ENCODE measurements at regions not wholly inside any gene's neighbourhood (a gene's known extent, or its start where the extent isn't known, plus 50 kb on each side); places are given as distances from the start of the nearest gene placed in this dataset.

- DNase-seq (no peak), ATAC-seq (no peak)
- H3K27me3 ChIP-seq: no peaks in the 10 kb centered on the region
- in situ Hi-C loops (cut with MboI; ENCODE audit: low sequenced_read_pairs in 4 of 4): no loop called here
- no peaks in the 10 kb centered on the region for H3K9me3 ChIP-seq
- H3K36me3 ChIP-seq: no peaks in the 10 kb centered on the region
- H3K4me1 ChIP-seq: no peaks in the 10 kb centered on the region
- intact Hi-C loops (cut with DNase I; ENCODE audit: low total_unique reads): no loop called here
- TF ChIP-seq CTCF (IDR thresholded peaks at IDR 0.05 in 4 of 5, conservative IDR thresholded peaks at IDR 0.05 in 1 of 5) (no peak), POLR2A (IDR thresholded peaks at IDR 0.05) (no peak)
- no peak overlapping the region for H3K4me3 ChIP-seq
- no peak overlapping the region for H3K27ac ChIP-seq
These were observed 681.0 kb downstream of the UQCRFS1 start for GRCh38 chr19:28531979-28532378.

GRCh38 chr19:28530406-28531035 lies 682.4 kb downstream of the UQCRFS1 start:
- in situ Hi-C loops (cut with MboI; ENCODE audit: low sequenced_read_pairs in 4 of 4): no loop called here
- TF ChIP-seq POLR2A (IDR thresholded peaks at IDR 0.05): no peak
- TF ChIP-seq CTCF (IDR thresholded peaks at IDR 0.05 in 4 of 5, conservative IDR thresholded peaks at IDR 0.05 in 1 of 5): no peak
- intact Hi-C loops (cut with DNase I; ENCODE audit: low total_unique reads): no loop called here
- H3K4me1 ChIP-seq: no peaks in the 10 kb centered on the region
- no peaks in the 10 kb centered on the region for H3K27me3 ChIP-seq
- no peaks in the 10 kb centered on the region for H3K36me3 ChIP-seq
- no peak overlapping the region for H3K4me3 ChIP-seq
- no peak for DNase-seq
- ATAC-seq: no peak
- H3K9me3 ChIP-seq: no peaks in the 10 kb centered on the region
- H3K27ac ChIP-seq: no peak overlapping the region

- no peaks in the 10 kb centered on the region for H3K27me3 ChIP-seq
- in situ Hi-C loops (cut with MboI; ENCODE audit: low sequenced_read_pairs in 4 of 4) (no loop called here), intact Hi-C loops (cut with DNase I; ENCODE audit: low total_unique reads) (no loop called here)
- H3K9me3 ChIP-seq: no peaks in the 10 kb centered on the region
- ATAC-seq (no peak), DNase-seq (no peak)
- H3K4me1 ChIP-seq: peaks cover 0 to 31% of the 10 kb centered on the region in 2 donors
- TF ChIP-seq CTCF (IDR thresholded peaks at IDR 0.05 in 4 of 5, conservative IDR thresholded peaks at IDR 0.05 in 1 of 5) (no peak), POLR2A (IDR thresholded peaks at IDR 0.05) (no peak)
- no peaks in the 10 kb centered on the region for H3K36me3 ChIP-seq
- no peak overlapping the region for H3K27ac ChIP-seq
- no peak overlapping the region for H3K4me3 ChIP-seq
These were observed 686.9 kb downstream of the UQCRFS1 start for GRCh38 chr19:28526038-28526437.

GRCh38 chr19:28523619-28524018 lies 689.3 kb downstream of the UQCRFS1 start:
- in situ Hi-C loops (cut with MboI; ENCODE audit: low sequenced_read_pairs in 4 of 4): no loop called here
- Histone ChIP-seq H3K36me3 (no peaks in the 10 kb centered on the region), H3K9me3 (no peaks in the 10 kb centered on the region), H3K4me3 (no peak overlapping the region), H3K27ac (peak overlapping the region; percentile 18 to 75 (median 56)), H3K27me3 (no peaks in the 10 kb centered on the region), H3K4me1 (peaks cover 7 to 54% of the 10 kb centered on the region in 2 donors)
- DNase-seq (peak in 1 of 2 donors; percentile 33), ATAC-seq (peak; percentile 50 to 70)
- TF ChIP-seq POLR2A (IDR thresholded peaks at IDR 0.05) (no peak), CTCF (IDR thresholded peaks at IDR 0.05 in 4 of 5, conservative IDR thresholded peaks at IDR 0.05 in 1 of 5) (no peak)
- intact Hi-C loops (cut with DNase I; ENCODE audit: low total_unique reads): no loop called here

GRCh38 chr19:28522545-28522922 lies 690.4 kb downstream of the UQCRFS1 start:
- peak overlapping the region; percentile 18 to 75 (median 56) for H3K27ac ChIP-seq
- H3K4me3 ChIP-seq: no peak overlapping the region
- TF ChIP-seq POLR2A (IDR thresholded peaks at IDR 0.05) (no peak), CTCF (IDR thresholded peaks at IDR 0.05 in 4 of 5, conservative IDR thresholded peaks at IDR 0.05 in 1 of 5) (no peak)
- in situ Hi-C loops (cut with MboI; ENCODE audit: low sequenced_read_pairs in 4 of 4) (no loop called here), intact Hi-C loops (cut with DNase I; ENCODE audit: low total_unique reads) (no loop called here)
- ATAC-seq (no peak), DNase-seq (no peak)
- H3K4me1 ChIP-seq: peaks cover 7 to 54% of the 10 kb centered on the region in 2 donors
- H3K36me3 ChIP-seq: no peaks in the 10 kb centered on the region
- no peaks in the 10 kb centered on the region for H3K27me3 ChIP-seq
- no peaks in the 10 kb centered on the region for H3K9me3 ChIP-seq

Measured in gastrocnemius medialis (tissue), 4 donors.